ENCODE measurements at regions not wholly inside any gene's neighbourhood (a gene's known extent, or its start where the extent isn't known, plus 50 kb on each side); places are given as distances from the start of the nearest gene placed in this dataset.

GRCh38 chr5:142397178-142397577 lies 72.4 kb upstream of the SPRY4 start:
- no peaks in the 10 kb centered on the region for H3K4me1 ChIP-seq
- H3K9me3 ChIP-seq, result peaks cover 0 to 3% of the 10 kb centered on the region in 2 donors
- DNase-seq (ENCODE audit: low spot score in 2 of 2), result no peak
- intact Hi-C loops (cut with DNase I; ENCODE audit: low total_unique reads), result no loop called here
- no peaks in the 10 kb centered on the region for H3K27me3 ChIP-seq
- H3K27ac ChIP-seq, result no peak overlapping the region
- H3K36me3 ChIP-seq, result no peaks in the 10 kb centered on the region
- H3K4me3 ChIP-seq, result no peak overlapping the region
- no peak for TF ChIP-seq POLR2AphosphoS5 (IDR thresholded peaks at IDR 0.05)
- TF ChIP-seq CTCF (IDR thresholded peaks at IDR 0.05), result no peak

- Histone ChIP-seq H3K9me3 (peaks cover 0 to 3% of the 10 kb centered on the region in 2 donors), H3K4me1 (no peaks in the 10 kb centered on the region), H3K4me3 (no peak overlapping the region), H3K27me3 (no peaks in the 10 kb centered on the region), H3K27ac (no peak overlapping the region), H3K36me3 (no peaks in the 10 kb centered on the region)
- intact Hi-C loops (cut with DNase I; ENCODE audit: low total_unique reads), result no loop called here
- no peak for TF ChIP-seq POLR2AphosphoS5 (IDR thresholded peaks at IDR 0.05)
- TF ChIP-seq CTCF (IDR thresholded peaks at IDR 0.05), result no peak
- no peak for TF ChIP-seq POLR2A (IDR thresholded peaks at IDR 0.05)
- DNase-seq (ENCODE audit: low spot score in 2 of 2), result no peak
Observed at GRCh38 chr5:142396436-142397038, 71.7 kb upstream of the SPRY4 start.

- DNase-seq (ENCODE audit: low spot score in 2 of 2), result no peak
- H3K36me3 ChIP-seq, result no peaks in the 10 kb centered on the region
- TF ChIP-seq POLR2AphosphoS5 (IDR thresholded peaks at IDR 0.05) (no peak), POLR2A (IDR thresholded peaks at IDR 0.05) (no peak), CTCF (IDR thresholded peaks at IDR 0.05) (no peak)
- H3K9me3 ChIP-seq, result peaks cover 0 to 3% of the 10 kb centered on the region in 2 donors
- H3K4me1 ChIP-seq, result no peaks in the 10 kb centered on the region
- intact Hi-C loops (cut with DNase I; ENCODE audit: low total_unique reads), result no loop called here
- no peak overlapping the region for H3K27ac ChIP-seq
- no peak overlapping the region for H3K4me3 ChIP-seq
- no peaks in the 10 kb centered on the region for H3K27me3 ChIP-seq
Observed at GRCh38 chr5:142395334-142395733, 70.5 kb upstream of the SPRY4 start.

GRCh38 chr5:142391058-142391845 lies 66.4 kb upstream of the SPRY4 start:
- no peak for DNase-seq (ENCODE audit: low spot score in 2 of 2)
- Histone ChIP-seq H3K27ac (peak overlapping the region in 1 of 2 donors; percentile 43), H3K4me3 (no peak overlapping the region), H3K9me3 (peaks cover 0 to 3% of the 10 kb centered on the region in 2 donors), H3K27me3 (no peaks in the 10 kb centered on the region), H3K36me3 (no peaks in the 10 kb centered on the region), H3K4me1 (peaks cover 0 to 8% of the 10 kb centered on the region in 2 donors)
- intact Hi-C loops (cut with DNase I; ENCODE audit: low total_unique reads), result no loop called here
- TF ChIP-seq POLR2A (IDR thresholded peaks at IDR 0.05) (no peak), POLR2AphosphoS5 (IDR thresholded peaks at IDR 0.05) (no peak), CTCF (IDR thresholded peaks at IDR 0.05) (no peak)

GRCh38 chr5:142390334-142390733 lies 65.5 kb upstream of the SPRY4 start:
- Histone ChIP-seq H3K27me3 (no peaks in the 10 kb centered on the region), H3K36me3 (no peaks in the 10 kb centered on the region), H3K4me1 (peaks cover 0 to 8% of the 10 kb centered on the region in 2 donors), H3K4me3 (no peak overlapping the region), H3K27ac (peak overlapping the region in 1 of 2 donors; percentile 58), H3K9me3 (no peaks in the 10 kb centered on the region)
- no peak for DNase-seq (ENCODE audit: low spot score in 2 of 2)
- TF ChIP-seq POLR2A (IDR thresholded peaks at IDR 0.05) (no peak), POLR2AphosphoS5 (IDR thresholded peaks at IDR 0.05) (no peak), CTCF (IDR thresholded peaks at IDR 0.05) (no peak)
- intact Hi-C loops (cut with DNase I; ENCODE audit: low total_unique reads), result no loop called here
